SKM-1 (cell line): ENCODE measurements at regions not wholly inside any gene's neighbourhood (a gene's known extent, or its start where the extent isn't known, plus 50 kb on each side); places are given as distances from the start of the nearest gene placed in this dataset.
"Not testable (repeated sequence)": the region's sequence is repeated elsewhere in the genome, so short reads cannot be mapped to it uniquely, and the experiment has no call there.

Source experiments
- DNase-seq: peaks from one replicate; lab custom pipeline; 2025; ENCODE audit not compliant: unreplicated experiment; lab: John Stamatoyannopoulos, UW

DNA sequence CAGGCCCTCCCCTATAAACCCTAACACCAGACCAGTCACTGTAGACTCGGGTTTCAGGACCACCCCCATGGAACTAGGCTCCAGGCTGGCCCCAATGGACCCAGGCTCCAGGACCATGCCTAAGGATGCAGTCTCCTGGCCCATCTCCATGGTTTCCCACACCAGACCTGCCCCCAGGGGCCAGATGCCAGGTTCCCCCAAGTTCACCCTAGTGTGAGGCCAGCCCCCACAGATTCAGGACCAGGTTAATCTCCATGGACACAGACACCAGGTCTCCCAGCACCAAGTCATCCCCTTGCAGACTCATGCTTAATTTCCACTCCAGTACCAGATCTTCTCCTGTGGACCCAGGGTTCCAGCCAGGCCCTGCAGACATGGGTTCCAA, 103.8 kb upstream of the LANCL2 start:
- no peak for DNase-seq

DNA sequence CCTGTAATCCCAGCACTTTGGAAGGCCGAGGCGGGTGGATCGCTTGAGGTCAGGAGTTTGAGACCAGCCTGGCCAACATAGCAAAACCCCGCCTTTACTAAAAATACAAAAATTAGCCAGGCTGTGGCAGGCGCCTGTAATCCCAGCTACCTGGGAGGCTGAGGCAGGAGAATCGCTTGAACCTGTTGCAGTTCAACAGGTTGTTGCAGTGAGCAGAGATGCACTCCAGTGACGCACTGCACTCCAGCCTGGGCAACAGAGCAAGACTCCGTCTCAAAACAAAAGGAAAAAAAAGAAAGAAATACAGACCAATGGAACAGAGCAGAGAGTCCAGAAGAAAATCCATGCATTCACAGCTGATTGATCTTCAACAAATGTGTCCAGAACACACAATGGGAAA, 99.8 kb upstream of the LANCL2 start:
- DNase-seq = not testable (repeated sequence)

GRCh38 chr7:55265836-55266642, 99.1 kb upstream of the LANCL2 start:
- DNase-seq = no peak

- DNase-seq = no peak
Measured at GRCh38 chr7:55271069-55271626, 94.0 kb upstream of the LANCL2 start.

DNA sequence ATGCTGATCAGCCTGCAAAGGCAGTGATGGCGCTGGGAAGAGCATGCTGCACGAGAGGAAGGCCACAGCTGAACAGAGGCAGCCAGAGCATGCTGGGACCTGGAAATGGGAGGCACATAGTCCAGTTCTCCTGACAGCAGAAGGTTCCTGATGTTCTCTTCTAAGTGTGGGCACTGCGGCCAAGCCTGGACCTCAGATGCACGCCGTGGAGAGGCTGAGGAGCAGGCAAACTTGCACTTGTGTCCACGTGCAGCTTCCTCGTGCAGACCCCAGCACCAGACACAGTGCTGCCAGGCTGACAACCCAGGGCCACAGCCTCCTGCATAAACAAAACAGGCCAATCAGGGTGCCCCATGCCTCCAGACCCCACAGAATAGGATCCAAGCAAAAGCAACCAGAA, 93.5 kb upstream of the LANCL2 start:
- no peak for DNase-seq

DNA sequence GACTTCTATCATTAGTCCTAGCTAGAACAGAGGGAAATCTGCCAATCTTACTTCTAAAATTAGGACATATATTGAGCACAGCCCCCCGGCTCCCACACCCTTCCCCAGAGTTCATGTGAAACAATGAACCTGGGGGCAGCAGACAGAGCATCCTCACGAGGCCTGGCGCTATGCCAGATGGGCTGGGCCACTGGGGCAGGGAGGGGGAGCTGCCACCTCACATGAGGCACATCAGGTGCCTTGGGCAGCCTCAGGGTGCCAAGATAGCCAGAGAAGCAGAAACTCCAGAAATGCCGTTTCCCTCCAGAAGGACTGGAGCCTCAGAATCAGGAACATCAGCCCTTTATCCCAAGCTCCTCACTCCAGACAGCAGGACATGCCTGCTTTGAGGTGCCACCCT, 92.8 kb upstream of the LANCL2 start:
- DNase-seq = no peak

DNA sequence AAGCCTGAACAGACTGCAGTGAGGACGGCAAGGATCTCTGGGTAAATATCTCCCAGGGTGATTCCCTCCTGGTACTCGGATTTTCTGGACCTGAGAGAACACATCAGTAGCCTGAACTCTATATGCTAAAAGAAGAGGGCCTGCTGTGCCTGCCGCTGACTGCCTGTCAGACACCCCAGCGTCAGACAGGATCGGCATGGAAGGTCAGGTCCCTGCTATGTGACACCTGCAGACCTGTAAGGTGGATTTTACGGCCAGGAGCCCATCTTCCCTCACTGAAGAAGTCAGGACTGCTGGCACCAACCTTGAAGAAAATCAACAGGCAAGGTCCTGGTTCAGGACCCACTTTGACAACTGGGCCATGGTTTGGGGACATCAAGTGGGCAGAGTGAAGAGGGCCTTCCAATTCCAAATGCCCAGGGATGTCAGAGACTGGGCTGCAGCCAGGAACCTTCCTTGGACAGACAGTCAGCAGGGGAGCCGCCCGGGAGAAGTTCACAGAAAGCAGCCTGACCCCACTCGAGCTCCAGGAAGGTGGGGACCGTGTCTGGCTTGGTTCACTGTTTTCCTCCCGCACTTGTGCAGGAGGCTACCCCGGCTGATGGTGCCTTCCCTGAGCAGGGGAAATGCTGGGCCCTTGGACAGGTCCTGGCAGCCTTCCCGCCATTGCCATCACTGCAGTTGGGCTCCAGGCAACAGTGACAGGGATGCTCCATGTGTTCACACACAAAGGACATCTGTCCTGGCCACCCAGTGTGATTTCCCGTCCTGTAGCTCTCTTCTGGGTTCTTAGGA, 91.8 kb upstream of the LANCL2 start:
- no peak for DNase-seq

DNA sequence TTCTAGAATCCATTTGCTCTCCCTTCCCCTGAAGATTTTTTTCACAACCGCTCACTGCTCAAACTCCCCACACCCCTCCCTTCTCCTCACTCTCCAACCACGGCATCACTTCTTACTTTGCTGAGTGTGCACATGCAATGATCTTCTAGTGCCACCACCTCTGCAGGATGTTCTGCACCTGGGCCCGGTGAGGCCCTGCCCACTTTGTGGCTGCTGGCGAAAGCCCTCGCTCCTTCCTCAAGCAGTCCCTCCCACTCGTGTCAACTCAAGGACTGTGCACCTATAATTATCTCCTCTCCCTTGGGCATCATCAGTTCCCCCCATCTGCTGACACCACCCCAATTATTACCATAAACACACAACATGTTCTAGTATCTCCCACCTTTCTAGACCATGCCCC, 91.0 kb upstream of the LANCL2 start:
- no peak for DNase-seq

DNA sequence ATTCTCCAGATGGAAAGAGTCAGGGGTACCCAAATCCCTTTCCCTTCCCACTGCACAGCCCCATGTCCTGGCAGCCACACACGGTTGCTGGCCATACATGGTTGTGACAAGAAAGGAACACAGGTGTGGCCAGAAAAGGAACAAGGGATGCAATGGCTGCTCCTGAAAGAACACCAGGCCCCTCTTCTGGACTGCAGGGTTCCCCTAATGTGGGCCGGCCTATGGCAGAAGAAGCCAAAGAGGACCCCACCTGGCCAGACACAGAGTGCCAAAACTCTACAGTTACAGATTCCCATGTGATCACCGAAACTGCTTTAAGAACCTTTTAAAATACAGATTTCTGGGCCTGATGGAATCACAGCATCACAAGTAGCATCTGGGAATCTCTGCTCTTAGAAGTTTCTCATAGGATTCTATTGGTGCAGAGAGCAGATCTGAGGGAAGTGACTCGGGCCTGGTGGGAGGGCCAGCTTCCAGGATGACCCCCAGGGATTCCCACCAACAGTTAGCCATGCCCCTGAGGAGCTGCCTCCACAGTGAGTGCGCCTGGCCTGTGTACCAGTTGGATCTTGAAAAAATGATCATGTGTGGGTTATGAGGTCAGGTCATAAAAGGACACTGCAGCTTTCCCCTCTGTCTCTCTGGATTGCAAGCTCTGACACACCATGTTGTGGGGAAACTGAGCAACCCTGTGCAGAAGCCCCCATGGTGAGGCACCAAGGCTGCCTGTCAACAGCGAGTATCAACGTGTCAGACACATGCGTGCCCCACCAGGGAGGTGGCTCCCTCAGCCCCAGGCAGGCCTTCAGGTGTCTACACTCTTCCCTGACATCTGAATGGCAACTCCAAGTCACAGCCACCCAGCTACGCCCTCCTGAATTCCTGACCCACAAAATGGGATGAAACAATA, 89.6 kb upstream of the LANCL2 start:
- no peak for DNase-seq

DNA sequence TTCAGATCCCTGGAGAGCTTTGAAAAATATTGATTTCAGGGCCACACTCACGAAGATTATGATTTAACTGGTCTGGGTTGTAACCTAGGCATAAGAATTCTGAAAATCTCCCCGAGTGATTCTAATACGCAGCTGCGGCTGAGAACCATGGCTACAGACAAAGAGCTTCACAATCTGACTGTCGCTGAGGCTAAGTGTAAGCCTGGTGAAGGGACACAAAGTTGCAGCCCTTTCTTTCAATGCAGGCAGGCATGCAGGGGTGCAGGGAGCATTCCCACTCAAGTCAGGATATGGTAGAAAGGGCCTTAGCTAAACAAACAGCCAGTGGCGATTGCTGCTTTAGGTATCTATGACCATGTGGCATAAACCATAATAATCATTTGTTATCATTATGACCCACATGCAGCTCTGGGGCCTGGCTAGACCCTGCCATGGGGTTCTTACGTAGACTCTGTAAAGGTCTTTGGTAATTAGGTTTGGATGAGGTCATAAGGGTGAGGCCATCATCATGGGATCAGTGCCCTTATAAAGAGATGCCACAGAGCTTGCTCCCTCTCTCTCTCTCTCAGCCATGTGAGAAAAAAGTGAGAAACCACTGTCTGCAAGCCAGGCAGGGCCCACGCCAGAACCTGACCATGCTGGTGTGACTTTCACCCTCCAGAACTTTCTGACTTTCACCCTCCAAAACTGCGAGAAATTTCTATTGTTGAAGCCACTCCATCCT, 88.4 kb upstream of the LANCL2 start:
- DNase-seq = no peak

DNA sequence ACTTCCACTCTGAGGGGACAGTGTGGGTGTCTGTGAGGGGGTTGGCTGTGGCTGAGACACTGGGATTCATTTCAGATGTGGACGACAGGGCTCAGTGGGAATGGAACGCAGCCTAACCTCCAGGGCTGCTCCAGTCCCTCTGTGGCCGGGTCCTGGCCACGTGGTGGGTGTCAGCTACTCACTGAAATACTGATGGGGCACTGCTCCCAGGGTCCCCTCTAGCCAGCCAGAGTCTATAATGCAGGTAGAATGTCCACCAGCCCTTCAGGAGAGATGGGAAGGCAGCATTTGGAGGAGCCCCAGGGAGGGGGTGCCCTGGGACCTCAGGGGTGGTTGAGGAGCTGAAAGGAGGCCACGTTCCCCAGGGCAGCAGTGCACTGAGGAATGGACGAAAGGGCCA, 87.2 kb upstream of the LANCL2 start:
- DNase-seq = no peak

DNA sequence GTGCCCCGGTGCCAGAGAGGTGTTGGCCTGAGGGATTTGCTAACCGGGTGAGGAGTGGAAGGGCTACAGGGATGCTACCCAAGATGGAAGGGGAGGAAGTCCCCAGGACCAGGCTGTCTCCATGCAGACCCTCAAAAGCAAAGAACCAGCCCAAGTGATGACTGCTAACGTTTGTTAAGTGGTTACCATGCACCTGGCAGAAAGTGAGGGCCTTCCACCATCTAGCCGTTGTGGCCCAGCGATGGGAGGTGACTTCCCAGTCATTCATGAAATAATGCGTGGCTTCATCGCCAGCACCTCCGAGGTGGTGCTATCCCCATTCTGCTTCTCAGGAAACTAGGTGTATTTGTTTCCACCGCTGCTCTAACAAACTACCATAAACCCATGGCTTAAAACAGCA, 86.8 kb upstream of the LANCL2 start:
- DNase-seq = no peak

DNA sequence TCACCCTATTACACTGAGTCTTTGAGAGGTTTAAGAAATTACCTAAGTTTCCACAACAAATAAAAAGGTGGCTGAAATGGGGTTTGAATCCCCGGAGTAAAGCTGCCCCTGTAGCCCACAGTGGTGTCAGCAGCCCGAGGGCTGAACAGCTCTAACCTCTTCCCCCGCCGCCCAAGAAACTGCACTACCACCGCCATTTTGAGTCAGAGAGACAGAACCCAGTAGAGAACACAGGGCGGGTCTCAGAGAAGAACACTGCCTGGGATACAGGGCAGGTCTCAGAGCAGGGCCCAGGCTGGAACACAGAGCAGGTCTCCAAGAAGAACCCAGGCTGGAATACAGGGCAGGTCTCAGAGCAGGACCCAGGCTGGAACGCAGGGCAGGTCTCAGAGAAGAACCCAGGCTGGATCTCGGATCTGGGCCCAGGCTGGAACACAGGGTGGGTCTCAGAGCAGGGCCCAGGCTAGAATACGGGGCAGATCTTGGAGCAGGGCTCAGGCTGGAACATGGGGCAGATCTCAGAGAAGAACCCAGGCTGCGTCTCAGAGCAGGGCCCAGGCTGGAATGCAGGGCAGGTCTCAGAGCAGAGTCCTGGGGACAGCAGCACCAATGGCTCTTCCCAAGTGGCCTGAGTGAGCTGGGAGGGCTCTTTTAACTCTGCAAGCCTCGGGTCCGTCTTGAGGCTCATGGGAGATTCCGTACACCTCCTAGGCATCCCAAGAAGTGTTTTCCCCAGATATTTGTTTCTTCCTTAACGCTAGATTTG, 85.9 kb upstream of the LANCL2 start:
- no peak for DNase-seq

- peak; percentile 2 for DNase-seq
Measured at GRCh38 chr7:55280031-55280454, 85.1 kb upstream of the LANCL2 start.

DNA sequence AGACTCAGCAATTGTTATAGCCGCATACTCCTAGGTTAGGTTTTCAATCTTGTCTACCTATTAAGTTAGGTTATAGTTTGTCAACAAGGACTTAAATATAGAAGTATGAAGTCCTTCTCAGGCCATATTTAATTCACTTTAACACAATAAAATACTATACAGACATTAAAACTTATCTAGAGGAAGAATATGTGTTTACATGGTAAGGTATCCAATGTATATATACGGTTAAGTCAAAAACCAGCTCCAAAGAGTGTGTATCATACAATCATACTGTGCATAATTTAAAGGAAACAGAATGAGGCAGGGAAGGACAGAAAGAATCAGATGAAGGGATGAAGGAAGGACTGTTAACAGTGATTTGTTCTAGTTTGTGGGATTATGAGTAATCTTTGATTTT, 79.5 kb upstream of the LANCL2 start:
- no peak for DNase-seq

- no peak for DNase-seq
Measured at GRCh38 chr7:55286666-55287065, 78.5 kb upstream of the LANCL2 start.

DNA sequence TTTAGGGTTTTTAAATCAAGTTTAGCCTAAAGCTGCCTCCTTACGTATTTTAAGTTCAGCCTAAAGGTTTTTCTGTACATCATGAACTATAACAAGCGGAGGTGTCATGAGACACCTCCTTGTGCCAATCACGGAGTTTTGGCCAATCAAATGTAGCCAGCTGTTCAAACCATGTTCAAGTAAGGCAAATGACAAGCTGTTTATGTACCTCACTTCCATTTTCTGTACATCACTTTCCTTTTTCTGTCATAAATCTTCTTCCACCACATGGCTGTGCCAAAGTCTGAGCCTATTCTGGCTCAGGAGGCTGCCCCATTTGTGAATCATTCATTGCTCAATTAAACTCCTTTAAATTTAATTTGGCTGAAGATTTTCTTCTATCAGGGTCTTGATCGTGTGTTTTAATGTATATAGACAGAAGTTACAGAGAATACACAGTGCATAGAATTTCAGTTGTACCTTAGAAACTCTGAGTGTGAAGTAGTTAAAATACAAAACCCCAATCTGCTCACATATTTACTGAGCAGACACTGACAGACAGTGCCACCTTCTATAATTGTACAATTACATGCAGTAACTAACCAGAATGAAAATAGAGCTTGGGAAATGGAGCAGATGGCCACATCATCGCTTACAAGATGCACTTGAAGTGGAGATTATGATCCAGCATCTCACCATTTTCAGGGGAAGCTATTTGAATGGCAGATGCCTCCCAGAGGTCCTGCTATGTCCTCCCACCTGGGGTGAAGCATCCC, 76.9 kb upstream of the LANCL2 start:
- DNase-seq = no peak

GRCh38 chr7:55296070-55296469, 69.1 kb upstream of the LANCL2 start:
- no peak for DNase-seq
